ACC112 (cell line): ENCODE measurements at regions not wholly inside any gene's neighbourhood (a gene's known extent, or its start where the extent isn't known, plus 50 kb on each side); places are given as distances from the start of the nearest gene placed in this dataset.

Experiments
- H2AFZ ChIP-seq: fragments of 200-600 bp; sonication (generic); one replicate; pipeline ENCODE4 v1.6.0; 2017; ENCODE audit warnings: antibody characterized with exemption, low read length; ENCODE audit not compliant: unreplicated experiment
- H3K27ac ChIP-seq: fragments of 200-600 bp; sonication (generic); 2 replicates; pipeline ENCODE4 v1.5.1; 2014; ENCODE audit warnings: low read depth, mild to moderate bottlenecking, antibody characterized with exemption, low read length, moderate library complexity
- H3K27me3 ChIP-seq: fragments of 200-600 bp; sonication (generic); 2 replicates; pipeline ENCODE4 v1.6.1; 2014; ENCODE audit warnings: mild to moderate bottlenecking, antibody characterized with exemption, low read length, moderate library complexity, mixed read lengths; ENCODE audit not compliant: insufficient read depth
- H3K36me3 ChIP-seq: fragments of 200-600 bp; sonication (generic); 2 replicates; pipeline ENCODE4 v1.6.1; 2016; ENCODE audit warnings: mild to moderate bottlenecking, antibody characterized with exemption, low read length, moderate library complexity, mixed read lengths; ENCODE audit not compliant: insufficient read depth
- H3K4me1 ChIP-seq: fragments of 200-600 bp; sonication (generic); one replicate; pipeline ENCODE4 v1.6.1; 2016; ENCODE audit warnings: low read length, mixed read lengths; ENCODE audit not compliant: insufficient read depth, unreplicated experiment, control insufficient read depth
- H3K4me3 ChIP-seq: fragments of 200-600 bp; sonication (generic); 2 replicates; pipeline ENCODE4 v1.5.1; 2014; ENCODE audit warnings: mild to moderate bottlenecking, low read depth, low read length
- H3K79me2 ChIP-seq: fragments of 200-600 bp; sonication (generic); one replicate; pipeline ENCODE4 v1.6.0; 2016; ENCODE audit warnings: low read length; ENCODE audit not compliant: control insufficient read depth, unreplicated experiment, insufficient read depth

DNA sequence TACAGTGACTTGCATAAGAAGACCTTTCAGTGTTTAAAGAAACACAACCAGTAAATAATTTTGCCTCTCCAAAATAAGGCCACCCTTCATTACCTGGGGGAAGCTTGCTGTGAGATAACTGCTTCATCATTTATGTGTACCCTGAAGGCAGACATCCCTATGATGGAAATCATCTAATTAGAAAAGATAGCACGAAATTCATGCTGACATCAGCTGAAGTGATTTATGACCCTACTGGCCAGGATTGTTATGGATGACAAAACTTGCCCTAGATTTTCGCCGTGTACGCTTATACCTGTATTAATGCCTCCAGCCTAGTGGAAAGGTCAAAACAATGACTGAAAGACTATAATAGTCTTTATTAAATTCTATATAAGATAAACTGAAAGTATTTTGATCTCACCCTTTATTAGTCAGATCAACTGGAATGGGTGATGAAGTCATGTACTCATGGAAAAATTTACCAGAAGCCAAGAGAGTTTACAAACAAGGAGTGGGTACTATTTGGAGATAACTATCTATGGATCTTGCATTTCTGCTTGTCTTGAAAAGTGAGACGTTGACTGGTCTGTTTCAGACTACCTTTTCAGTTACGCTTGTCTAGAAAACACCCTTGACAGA, 114.2 kb downstream of the PPP1R3A start:
- H3K79me2 ChIP-seq, result no peaks in the 10 kb centered on the region
- H3K4me1 ChIP-seq, result no peaks in the 10 kb centered on the region
- H3K27ac ChIP-seq, result no peak overlapping the region
- no peaks in the 10 kb centered on the region for H3K27me3 ChIP-seq
- H3K36me3 ChIP-seq, result no peaks in the 10 kb centered on the region
- no peak overlapping the region for H3K4me3 ChIP-seq
- H2AFZ ChIP-seq, result no peak overlapping the region

DNA sequence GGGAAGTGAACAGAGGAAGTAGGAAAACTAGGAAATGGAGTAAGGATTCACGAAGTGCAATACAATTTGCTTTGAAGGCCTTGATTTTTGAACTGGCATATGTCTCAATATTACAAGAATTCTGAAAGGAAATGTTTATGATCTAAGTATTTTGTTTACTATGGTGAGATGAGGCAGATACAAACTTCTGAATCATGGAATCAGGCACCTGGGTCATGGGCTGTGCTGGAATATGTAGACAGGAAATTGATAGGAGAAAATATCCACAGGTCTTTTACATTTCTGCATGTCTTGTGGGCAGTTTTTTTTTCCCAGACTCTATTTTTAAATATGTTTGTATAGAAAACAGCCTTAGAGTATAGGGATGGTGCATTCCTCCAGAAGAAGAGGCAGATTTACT, 117.1 kb downstream of the PPP1R3A start:
- H3K4me1 ChIP-seq, result peaks cover 19% of the 10 kb centered on the region
- no peak overlapping the region for H2AFZ ChIP-seq
- H3K79me2 ChIP-seq, result no peaks in the 10 kb centered on the region
- H3K36me3 ChIP-seq, result no peaks in the 10 kb centered on the region
- H3K27ac ChIP-seq, result no peak overlapping the region
- no peaks in the 10 kb centered on the region for H3K27me3 ChIP-seq
- H3K4me3 ChIP-seq, result no peak overlapping the region

DNA sequence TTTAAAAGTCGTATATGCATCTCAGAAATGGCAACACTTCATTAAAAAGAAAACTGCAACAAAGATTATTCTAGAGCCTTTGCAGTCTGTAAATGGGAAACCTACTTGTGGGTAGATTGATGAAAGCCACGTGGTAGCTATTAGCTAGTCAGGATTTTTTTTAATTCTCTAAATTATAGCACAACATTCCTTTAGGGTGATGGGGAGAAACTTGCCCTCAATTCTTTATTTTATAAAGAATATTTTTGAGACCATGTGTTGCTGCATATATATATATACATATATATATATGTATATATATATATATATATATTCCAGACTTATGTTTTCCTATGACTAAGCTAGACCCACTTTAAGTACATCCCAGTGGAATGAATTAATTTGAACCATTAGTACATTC, 118.0 kb downstream of the PPP1R3A start:
- no peaks in the 10 kb centered on the region for H3K36me3 ChIP-seq
- no peaks in the 10 kb centered on the region for H3K79me2 ChIP-seq
- peaks cover 26% of the 10 kb centered on the region for H3K4me1 ChIP-seq
- H2AFZ ChIP-seq, result no peak overlapping the region
- H3K27ac ChIP-seq, result no peak overlapping the region
- H3K27me3 ChIP-seq, result no peaks in the 10 kb centered on the region
- H3K4me3 ChIP-seq, result no peak overlapping the region

DNA sequence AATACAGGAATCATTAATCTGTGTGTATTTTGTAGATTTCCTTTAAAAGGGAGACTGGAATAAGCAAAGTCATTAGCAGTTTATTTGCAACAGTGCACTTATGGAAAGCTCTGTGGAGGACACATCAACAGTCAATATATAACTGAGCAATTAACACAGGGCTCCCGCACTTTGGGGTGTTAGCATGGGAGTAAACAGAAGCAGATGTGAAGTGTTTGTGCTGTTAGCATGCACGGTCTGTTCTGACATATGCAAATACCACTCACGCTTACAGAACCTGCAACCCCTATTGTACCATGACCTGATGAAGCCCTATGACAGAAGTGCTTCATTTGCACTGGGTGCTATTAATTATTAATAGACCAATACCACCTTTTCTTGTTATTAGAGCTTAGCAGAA, 118.9 kb downstream of the PPP1R3A start:
- Histone ChIP-seq H3K4me1 (peaks cover 30% of the 10 kb centered on the region), H2AFZ (no peak overlapping the region), H3K79me2 (no peaks in the 10 kb centered on the region), H3K4me3 (no peak overlapping the region), H3K27me3 (no peaks in the 10 kb centered on the region), H3K27ac (no peak overlapping the region), H3K36me3 (no peaks in the 10 kb centered on the region)

DNA sequence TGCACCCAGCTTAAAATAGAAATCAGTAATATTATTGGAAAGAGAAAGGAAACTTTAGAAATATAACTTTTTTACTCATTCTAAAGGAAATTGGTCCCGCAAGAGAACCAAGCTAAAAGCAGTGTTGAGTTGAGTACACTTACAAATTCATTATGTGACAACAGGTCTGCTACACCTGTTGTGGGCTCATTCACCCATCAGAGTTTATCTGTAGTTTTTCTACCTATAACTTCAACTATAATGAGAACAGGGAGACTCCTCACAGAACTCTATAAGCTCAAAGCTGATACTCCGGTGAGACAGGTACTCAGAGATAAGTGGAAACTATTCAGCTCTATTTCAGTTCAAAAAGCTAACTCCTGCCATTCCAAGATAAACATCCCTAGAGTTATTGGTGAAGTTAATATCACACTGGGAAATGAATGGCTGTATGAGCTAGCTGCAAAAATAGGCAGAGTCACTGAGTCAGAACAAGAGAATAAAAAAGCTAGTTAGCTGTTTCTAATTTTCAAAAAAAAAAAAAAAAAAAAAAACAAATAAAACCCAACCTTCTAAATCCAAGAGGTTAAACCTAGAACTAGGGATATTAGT, 121.3 kb downstream of the PPP1R3A start:
- H3K4me1 ChIP-seq, result peaks cover 30% of the 10 kb centered on the region
- H3K79me2 ChIP-seq, result no peaks in the 10 kb centered on the region
- no peaks in the 10 kb centered on the region for H3K27me3 ChIP-seq
- H3K36me3 ChIP-seq, result no peaks in the 10 kb centered on the region
- H2AFZ ChIP-seq, result no peak overlapping the region
- no peak overlapping the region for H3K4me3 ChIP-seq
- peak overlapping the region; percentile 87 for H3K27ac ChIP-seq

DNA sequence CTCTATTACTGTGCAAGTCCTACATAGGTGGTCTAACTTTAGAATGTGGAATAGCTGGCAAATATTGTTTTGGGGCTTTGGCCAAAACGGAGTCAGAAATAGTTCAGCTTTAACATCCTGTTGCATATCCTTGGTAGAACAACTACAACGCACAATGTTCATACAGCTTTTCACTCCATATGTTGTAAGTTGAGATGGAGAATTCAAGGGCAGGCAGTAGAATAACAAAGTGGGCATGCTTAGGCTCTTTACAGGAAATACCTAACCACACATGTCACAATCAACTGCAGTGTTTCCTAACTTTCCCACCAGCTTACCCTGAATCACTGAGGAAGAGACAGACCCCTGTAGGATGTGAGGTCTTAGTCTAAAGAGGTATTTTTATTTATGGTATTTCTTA, 122.3 kb downstream of the PPP1R3A start:
- Histone ChIP-seq H3K4me3 (peak overlapping the region; percentile 12; the same call in 1 of the 2 replicates), H3K4me1 (peaks cover 30% of the 10 kb centered on the region), H3K36me3 (no peaks in the 10 kb centered on the region), H2AFZ (no peak overlapping the region), H3K79me2 (no peaks in the 10 kb centered on the region), H3K27ac (peak overlapping the region; percentile 87), H3K27me3 (no peaks in the 10 kb centered on the region)

DNA sequence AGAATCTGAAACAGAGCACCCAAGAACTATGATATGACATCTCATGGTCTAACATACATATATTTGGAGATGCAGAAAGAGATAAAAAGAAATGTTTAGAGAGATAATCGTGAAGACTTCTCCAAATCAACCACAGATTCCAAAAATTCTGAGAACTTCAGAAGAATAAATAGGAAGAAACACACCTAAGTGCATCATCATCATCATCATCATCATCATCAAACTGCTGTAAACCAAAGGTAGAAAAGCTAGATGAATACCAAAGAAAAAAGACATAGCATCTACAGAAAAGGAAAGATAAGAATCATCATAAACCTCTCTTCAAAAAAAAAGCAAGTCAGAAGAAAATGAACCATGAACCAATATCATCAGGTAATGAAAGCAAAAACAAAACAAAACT, 124.2 kb downstream of the PPP1R3A start:
- Histone ChIP-seq H3K27me3 (no peaks in the 10 kb centered on the region), H3K4me1 (peaks cover 30% of the 10 kb centered on the region), H3K36me3 (no peaks in the 10 kb centered on the region)

DNA sequence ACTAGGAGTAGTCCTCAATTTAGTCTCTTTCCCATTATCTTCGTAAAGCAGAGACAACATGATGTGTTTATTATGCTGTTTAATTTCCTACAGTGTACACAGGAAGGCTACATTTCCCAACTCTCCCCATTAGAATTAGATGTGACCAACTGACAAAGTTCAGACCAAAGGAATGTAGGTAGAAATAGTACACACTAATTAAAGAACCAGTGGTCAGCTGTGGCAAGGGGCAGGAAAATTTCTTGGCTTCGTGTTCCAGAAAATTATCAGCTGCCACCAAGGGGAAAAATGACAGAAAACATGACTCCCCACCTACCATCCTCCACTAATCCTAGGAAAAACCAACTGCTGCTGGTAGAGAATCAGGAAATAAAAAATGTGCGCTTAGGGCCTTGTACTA, 125.6 kb downstream of the PPP1R3A start:
- Histone ChIP-seq H3K4me3 (no peak overlapping the region), H3K79me2 (no peaks in the 10 kb centered on the region), H3K27ac (no peak overlapping the region), H3K36me3 (no peaks in the 10 kb centered on the region), H3K27me3 (no peaks in the 10 kb centered on the region), H3K4me1 (peaks cover 24% of the 10 kb centered on the region), H2AFZ (no peak overlapping the region)

More for the DNA sequence above, 124.2 kb downstream of the PPP1R3A start:
- Histone ChIP-seq H3K79me2 (no peaks in the 10 kb centered on the region), H3K27ac (no peak overlapping the region), H2AFZ (no peak overlapping the region), H3K4me3 (no peak overlapping the region)

DNA sequence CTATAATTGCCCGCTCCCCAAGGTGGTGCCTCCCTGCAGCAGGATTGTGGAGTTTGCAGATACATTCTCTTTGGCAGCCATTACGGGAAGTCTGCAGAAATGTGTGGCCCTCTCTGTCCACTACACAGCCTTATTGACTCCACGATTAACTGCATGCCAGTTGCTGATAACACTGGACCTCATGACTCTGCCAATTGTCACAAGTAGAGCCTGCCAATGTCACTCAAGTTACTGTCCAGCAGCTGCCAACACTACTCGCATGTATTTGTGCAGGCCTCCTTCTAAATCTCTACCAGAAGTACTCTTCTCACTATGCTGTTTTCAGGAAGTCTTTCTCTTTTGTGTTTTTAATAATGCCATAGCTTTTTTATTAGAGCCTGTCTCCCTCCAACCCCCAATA, 128.8 kb downstream of the PPP1R3A start:
- Histone ChIP-seq H3K79me2 (no peaks in the 10 kb centered on the region), H3K27me3 (no peaks in the 10 kb centered on the region), H3K36me3 (no peaks in the 10 kb centered on the region), H3K4me1 (no peaks in the 10 kb centered on the region), H3K27ac (no peak overlapping the region), H3K4me3 (no peak overlapping the region), H2AFZ (no peak overlapping the region)

DNA sequence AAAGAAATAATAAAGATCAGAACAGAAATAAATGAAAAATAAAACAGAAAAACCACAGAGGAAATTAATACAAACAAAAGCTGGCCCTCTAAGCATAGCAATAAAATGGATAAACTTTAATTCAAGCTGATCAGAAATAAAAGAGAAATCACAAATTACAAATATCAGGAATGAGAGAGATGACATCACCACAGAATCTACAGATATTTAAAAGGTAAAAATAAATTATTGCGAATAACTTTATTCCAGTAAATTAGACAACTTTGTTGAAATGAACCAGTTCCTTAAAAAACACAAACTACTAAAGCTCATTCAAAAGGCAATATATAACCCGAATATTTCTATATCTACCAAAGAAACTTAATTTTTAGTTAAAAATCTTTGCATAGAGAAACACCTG, 131.7 kb downstream of the PPP1R3A start:
- Histone ChIP-seq H3K36me3 (no peaks in the 10 kb centered on the region), H3K4me1 (no peaks in the 10 kb centered on the region), H3K4me3 (no peak overlapping the region), H3K27me3 (no peaks in the 10 kb centered on the region), H3K27ac (no peak overlapping the region), H3K79me2 (no peaks in the 10 kb centered on the region), H2AFZ (no peak overlapping the region)

DNA sequence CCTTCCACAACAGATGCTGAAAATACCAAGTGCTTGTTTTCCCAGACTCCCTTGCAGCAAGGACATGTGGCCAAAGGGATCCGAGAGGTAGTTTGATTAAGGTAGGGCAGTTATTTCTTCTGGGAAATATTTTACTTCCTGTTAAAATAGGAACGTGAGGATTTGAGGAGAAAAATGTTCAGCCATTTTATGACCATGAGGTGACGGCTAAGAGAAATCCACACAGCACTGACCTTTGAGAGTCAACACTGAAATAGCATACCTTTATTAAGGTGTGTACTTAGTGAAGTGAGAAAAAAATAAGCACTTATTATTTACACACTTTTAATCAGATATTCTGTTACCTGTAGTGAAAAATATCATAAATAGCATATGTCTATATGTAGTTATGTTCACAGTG, 133.9 kb downstream of the PPP1R3A start:
- no peaks in the 10 kb centered on the region for H3K36me3 ChIP-seq
- no peaks in the 10 kb centered on the region for H3K4me1 ChIP-seq
- no peaks in the 10 kb centered on the region for H3K27me3 ChIP-seq
- no peak overlapping the region for H3K4me3 ChIP-seq
- H2AFZ ChIP-seq, result no peak overlapping the region
- H3K27ac ChIP-seq, result no peak overlapping the region
- no peaks in the 10 kb centered on the region for H3K79me2 ChIP-seq
